GM23338 (cell line): ENCODE measurements at regions not wholly inside any gene's neighbourhood (a gene's known extent, or its start where the extent isn't known, plus 50 kb on each side); places are given as distances from the start of the nearest gene placed in this dataset.

Experiments
- CREB1 ChIP-seq: fragments of 250-450 bp; sonication (Bioruptor Pico); IDR thresholded peaks from 2 replicates; pipeline ENCODE4 v1.5.0; 2020; ENCODE audit warnings: low read depth, mild to moderate bottlenecking, moderate library complexity
- CTCF ChIP-seq, 2 experiments: fragments of 200-600 bp in 1 of 2; sonication (generic) in 1 of 2; conservative IDR thresholded peaks; 2 replicates each; pipeline versions ENCODE4 v1.5.1 to v1.6.1; 2016 to 2017; ENCODE audit warnings: antibody characterized with exemption in 2 of 2, low read depth in 2 of 2, mild to moderate bottlenecking in 2 of 2, moderate library complexity in 1 of 2
- EZH2 ChIP-seq: fragments of 200-600 bp; sonication (generic); IDR thresholded peaks from one replicate; pipeline ENCODE4 v1.8.0; 2017; ENCODE audit warnings: antibody characterized with exemption, mild to moderate bottlenecking, low read depth; ENCODE audit not compliant: unreplicated experiment
- EZH2phosphoT487 ChIP-seq: fragments of 200-600 bp; sonication (generic); IDR thresholded peaks from one replicate; pipeline ENCODE4 v1.8.1; 2018; ENCODE audit warnings: antibody characterized with exemption; ENCODE audit not compliant: unreplicated experiment
- JUNB ChIP-seq: IDR thresholded peaks from one replicate; pipeline ENCODE4 v1.6.1; 2016; ENCODE audit warnings: antibody characterized with exemption; ENCODE audit not compliant: unreplicated experiment
- NANOG ChIP-seq: IDR thresholded peaks from 2 replicates; pipeline ENCODE4 v1.6.1; 2016; ENCODE audit warnings: antibody characterized with exemption, borderline replicate concordance
- POLR2AphosphoS5 ChIP-seq: IDR thresholded peaks from 2 replicates; pipeline ENCODE4 v1.6.1; 2016; ENCODE audit warnings: antibody characterized with exemption, low read depth
- REST ChIP-seq: IDR thresholded peaks from one replicate; pipeline ENCODE4 v1.6.1; 2018; ENCODE audit warnings: antibody characterized with exemption; ENCODE audit not compliant: unreplicated experiment
- STAT1 ChIP-seq: IDR thresholded peaks from one replicate; pipeline ENCODE4 v1.6.1; 2016; ENCODE audit warnings: antibody characterized with exemption; ENCODE audit not compliant: unreplicated experiment
- ZNF331 ChIP-seq: fragments of 250-450 bp; sonication (Bioruptor Pico); IDR thresholded peaks from 2 replicates; pipeline ENCODE4 v1.5.0; 2020; ENCODE audit warnings: low read depth, mild to moderate bottlenecking, moderate library complexity
- ZNF462 ChIP-seq: fragments of 250-450 bp; sonication (Bioruptor Pico); IDR thresholded peaks from 2 replicates; pipeline ENCODE4 v1.5.0; 2020; ENCODE audit warnings: mild to moderate bottlenecking, moderate library complexity

GRCh38 chr16:27625050-27625697 is 75.2 kb downstream of the KATNIP start:
- no peak for TF ChIP-seq EZH2phosphoT487
- TF ChIP-seq REST: no peak
- TF ChIP-seq CTCF (conservative IDR thresholded peaks at IDR 0.05; ENCODE audit: low read depth in 2 of 2): no peak
- TF ChIP-seq POLR2AphosphoS5: no peak
- TF ChIP-seq CREB1: no peak
- TF ChIP-seq EZH2: no peak
- no peak for TF ChIP-seq JUNB
- no peak for TF ChIP-seq STAT1
- TF ChIP-seq ZNF331 (CRISPR knock-in tag): no peak
- TF ChIP-seq NANOG: no peak
- TF ChIP-seq ZNF462 (CRISPR knock-in tag): no peak
